Ovary (tissue), 3 donors: ENCODE measurements at regions not wholly inside any gene's neighbourhood (a gene's known extent, or its start where the extent isn't known, plus 50 kb on each side); places are given as distances from the start of the nearest gene placed in this dataset.

ENCODE experiments used
- CTCF ChIP-seq, 3 donors: fragments of 450-650 bp in 2 of 3; fragments of 200-600 bp in 1 of 3; IDR thresholded peaks; one replicate each; pipeline versions ENCODE4 v1.5.1 to v1.8.0; 2016 to 2022; ENCODE audit warnings: antibody characterized with exemption in 3 of 3, mild to moderate bottlenecking in 1 of 3
- EP300 ChIP-seq: sonication (generic); formaldehyde crosslinking; IDR thresholded peaks from one replicate; pipeline ENCODE4 v1.6.1; 2017; ENCODE audit warnings: antibody characterized with exemption
- donor health status: DM: no; HTN: no; CAD: no.

DNA sequence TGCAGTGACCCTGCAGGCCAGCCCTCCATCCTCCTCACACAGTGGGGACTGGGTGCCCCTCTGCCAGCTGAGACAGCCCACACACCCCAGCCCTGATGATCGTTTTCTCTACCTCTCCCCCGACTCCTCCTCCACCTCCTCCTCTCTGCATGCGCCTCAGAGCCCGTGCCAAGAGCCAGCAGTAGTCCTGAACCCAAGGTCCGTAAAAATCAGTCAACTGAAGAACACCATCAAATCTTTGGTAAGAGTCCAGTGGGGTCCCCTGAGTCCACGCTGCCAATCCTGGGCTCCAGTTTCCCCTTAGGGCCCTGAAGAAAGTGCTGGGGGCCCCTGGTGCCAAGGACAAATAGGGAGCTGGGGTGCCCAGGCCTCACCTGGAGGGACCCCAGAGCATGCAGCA, 109.3 kb upstream of the FAN1 start:
- TF ChIP-seq CTCF (IDR thresholded peaks at IDR 0.05) (no peak), EP300 (no peak)
